Activated CD4-positive, alpha-beta T cell treated with anti-CD3 and anti-CD28 coated beads, Interleukin-2, amount 10 ng/mL, durations not matched to agents 24 days and 14 days (primary cell): ENCODE measurements at regions not wholly inside any gene's neighbourhood (a gene's known extent, or its start where the extent isn't known, plus 50 kb on each side); places are given as distances from the start of the nearest gene placed in this dataset.

Experiments used
- DNase-seq: peaks from one replicate; pipeline ENCODE4 v3.0.0; 2022
- H3K27ac Mint-ChIP-seq: one replicate; pipeline ENCODE4 v1.8.0; 2022; ENCODE audit warnings: mild to moderate bottlenecking, mixed read lengths
- H3K27me3 Mint-ChIP-seq: one replicate; pipeline ENCODE4 v1.8.0; 2022; ENCODE audit warnings: mixed read lengths
- H3K36me3 Mint-ChIP-seq: one replicate; pipeline ENCODE4 v1.8.0; 2022; ENCODE audit warnings: low read depth, mild to moderate bottlenecking, mixed read lengths
- H3K4me1 Mint-ChIP-seq: one replicate; pipeline ENCODE4 v1.8.0; 2021; ENCODE audit warnings: mixed read lengths
- H3K4me3 Mint-ChIP-seq: one replicate; pipeline ENCODE4 v1.8.0; 2022; ENCODE audit warnings: mild to moderate bottlenecking, moderate library complexity, mixed read lengths
- H3K9me3 Mint-ChIP-seq: one replicate; pipeline ENCODE4 v1.8.0; 2021; ENCODE audit warnings: mixed read lengths
- intact Hi-C: fragments of 100-400 bp; cut with micrococcal nuclease; formaldehyde crosslinking; loops from one replicate; pipeline ENCODE4 v1.15.1; 2023

- Mint-ChIP-seq H3K9me3 (no peaks in the 10 kb centered on the region), H3K4me3 (no peak overlapping the region), H3K4me1 (no peaks in the 10 kb centered on the region), H3K27ac (no peak overlapping the region), H3K36me3 (no peaks in the 10 kb centered on the region), H3K27me3 (peaks cover 6% of the 10 kb centered on the region)
- DNase-seq, result no peak
- intact Hi-C loops, result no loop called here
Observed at GRCh38 chr18:62655520-62656219, 59.7 kb upstream of the PHLPP1 start.

- intact Hi-C loops, result no loop called here
- Mint-ChIP-seq H3K27ac (no peak overlapping the region), H3K4me3 (no peak overlapping the region), H3K36me3 (no peaks in the 10 kb centered on the region), H3K27me3 (peaks cover 2% of the 10 kb centered on the region), H3K4me1 (peaks cover 4% of the 10 kb centered on the region), H3K9me3 (no peaks in the 10 kb centered on the region)
- DNase-seq, result no peak
Observed at GRCh38 chr18:62658028-62658427, 57.3 kb upstream of the PHLPP1 start.

- Mint-ChIP-seq H3K36me3 (no peaks in the 10 kb centered on the region), H3K9me3 (no peaks in the 10 kb centered on the region), H3K4me3 (no peak overlapping the region), H3K4me1 (peaks cover 5% of the 10 kb centered on the region), H3K27me3 (no peaks in the 10 kb centered on the region), H3K27ac (no peak overlapping the region)
- DNase-seq, result no peak
- intact Hi-C loops, result no loop called here
Observed at GRCh38 chr18:62659698-62660097, 55.6 kb upstream of the PHLPP1 start.

- Mint-ChIP-seq H3K27me3 (no peaks in the 10 kb centered on the region), H3K4me3 (no peak overlapping the region), H3K9me3 (no peaks in the 10 kb centered on the region), H3K4me1 (peaks cover 5% of the 10 kb centered on the region), H3K27ac (no peak overlapping the region), H3K36me3 (no peaks in the 10 kb centered on the region)
- no peak for DNase-seq
- intact Hi-C loops, result no loop called here
Observed at GRCh38 chr18:62660691-62661090, 54.6 kb upstream of the PHLPP1 start.

GRCh38 chr18:62663731-62664336 lies 51.5 kb upstream of the PHLPP1 start:
- H3K27me3 Mint-ChIP-seq, result no peaks in the 10 kb centered on the region
- H3K36me3 Mint-ChIP-seq, result no peaks in the 10 kb centered on the region
- no peak for DNase-seq
- intact Hi-C loops, result no loop called here
- no peak overlapping the region for H3K27ac Mint-ChIP-seq
- H3K4me3 Mint-ChIP-seq, result no peak overlapping the region
- peaks cover 5% of the 10 kb centered on the region for H3K4me1 Mint-ChIP-seq
- peaks cover 5% of the 10 kb centered on the region for H3K9me3 Mint-ChIP-seq

DNA sequence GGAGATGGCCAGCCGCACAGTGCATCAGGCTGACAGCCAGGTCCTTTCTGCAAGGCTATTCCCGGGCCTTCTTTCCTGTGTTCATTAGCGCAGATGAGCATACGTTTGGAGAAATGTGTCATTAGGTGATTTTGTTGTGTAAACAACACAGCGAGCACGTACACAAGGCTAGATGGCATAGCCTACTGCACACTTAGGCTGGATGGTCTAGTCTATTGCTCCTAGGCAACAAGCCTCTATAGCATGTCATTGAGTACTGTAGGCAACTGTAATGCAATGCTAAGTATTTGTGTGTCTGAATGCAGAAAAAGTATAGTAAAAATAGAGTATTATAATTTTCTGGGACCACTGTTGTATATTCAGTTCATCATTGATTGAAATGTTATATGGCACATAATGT lies 50.9 kb upstream of the PHLPP1 start:
- Mint-ChIP-seq H3K4me1 (peaks cover 9% of the 10 kb centered on the region), H3K27me3 (no peaks in the 10 kb centered on the region), H3K4me3 (no peak overlapping the region), H3K36me3 (no peaks in the 10 kb centered on the region), H3K27ac (no peak overlapping the region), H3K9me3 (peaks cover 5% of the 10 kb centered on the region)
- intact Hi-C loops, result no loop called here
- DNase-seq, result no peak

- Mint-ChIP-seq H3K4me3 (no peak overlapping the region), H3K36me3 (no peaks in the 10 kb centered on the region), H3K4me1 (peaks cover 10% of the 10 kb centered on the region), H3K27ac (no peak overlapping the region), H3K9me3 (peaks cover 5% of the 10 kb centered on the region), H3K27me3 (no peaks in the 10 kb centered on the region)
- DNase-seq, result no peak
- intact Hi-C loops, result no loop called here
Observed at GRCh38 chr18:62665188-62665587, 50.2 kb upstream of the PHLPP1 start.
